Stimulated activated CD4-positive, alpha-beta T cell treated with anti-CD3 and anti-CD28 coated beads, Interleukin-1b, Interleukin-23, amount 100 ng/mL, for 24 hours (primary cell): ENCODE measurements at regions not wholly inside any gene's neighbourhood (a gene's known extent, or its start where the extent isn't known, plus 50 kb on each side); places are given as distances from the start of the nearest gene placed in this dataset.

Source experiments
- DNase-seq, 4 experiments: peaks; one replicate each; pipeline ENCODE4 v3.0.0-alpha.2; 2020; ENCODE audit warnings: low read depth in 4 of 4, low spot score in 1 of 4

DNA sequence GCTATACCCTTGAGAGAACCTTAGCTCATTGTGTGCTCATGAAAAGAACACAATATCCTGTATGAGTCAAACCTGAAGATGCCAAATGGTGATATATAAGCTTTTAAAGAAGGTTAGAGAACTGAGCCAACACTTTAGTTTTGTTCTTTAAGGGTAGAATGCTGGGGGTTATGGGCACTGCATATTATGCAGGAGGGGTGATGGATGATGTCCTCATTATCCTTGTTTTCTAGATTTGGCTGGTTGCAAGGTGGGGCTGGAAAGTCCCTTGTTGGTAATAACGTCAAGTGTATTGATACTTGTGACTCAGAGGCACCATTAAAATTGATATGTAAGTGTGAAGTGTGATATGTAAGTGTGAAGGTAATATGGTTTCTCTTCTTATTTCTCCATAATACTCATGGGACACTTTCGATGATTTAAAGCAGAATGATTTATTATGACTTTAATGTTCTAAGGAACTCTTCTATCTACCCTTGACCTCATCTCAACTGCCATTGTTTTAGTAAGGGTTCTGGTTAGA is 113.7 kb upstream of the DTNBP1 start:
- peak in 2 of 4 experiments; percentile 8 to 36 for DNase-seq

DNA sequence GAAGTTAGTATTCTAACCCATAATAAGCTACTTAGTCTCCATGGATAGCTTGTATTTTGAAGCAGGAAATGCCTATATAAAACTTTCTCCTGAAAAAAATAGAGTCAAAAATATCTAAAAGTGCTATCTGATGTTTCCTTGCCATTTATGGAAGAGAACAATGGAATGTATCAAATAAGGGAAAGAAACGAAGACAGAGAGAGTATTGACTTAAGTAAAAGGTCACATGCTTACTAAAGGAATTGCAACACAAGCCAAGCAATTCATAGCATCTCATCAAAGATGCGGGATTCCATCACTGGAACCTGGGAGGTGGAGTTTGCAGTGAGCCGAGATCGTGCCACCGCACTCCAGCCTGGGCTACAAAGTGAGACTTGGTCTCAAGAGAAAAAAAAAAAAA is 112.9 kb upstream of the DTNBP1 start:
- DNase-seq, result no peak

DNA sequence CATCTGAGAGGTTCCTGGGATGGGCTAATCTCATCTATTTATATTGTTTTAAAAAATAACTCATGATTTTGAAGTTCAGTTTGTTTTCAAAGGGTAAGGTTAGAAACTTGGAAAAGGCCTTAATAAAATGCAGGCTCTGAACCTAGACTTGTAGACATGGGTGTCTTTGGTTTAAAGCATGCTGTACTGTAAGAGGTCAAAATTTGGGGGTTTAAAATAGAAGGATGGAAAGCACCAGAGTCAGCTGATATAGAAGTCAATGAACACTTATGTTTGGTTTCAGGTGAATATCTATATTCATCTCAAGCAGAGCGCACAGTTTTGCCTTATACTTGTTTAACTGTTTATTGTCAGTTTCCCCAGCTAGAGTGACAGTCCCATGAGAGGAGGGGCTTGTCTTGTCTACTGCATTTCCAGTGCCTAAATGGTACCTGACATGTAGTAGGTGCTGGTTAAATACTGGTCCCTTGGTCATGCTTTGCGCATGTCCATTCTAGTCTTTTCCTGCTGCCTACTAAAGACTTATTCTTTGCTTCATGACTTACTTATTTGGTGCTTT is 112.3 kb upstream of the DTNBP1 start:
- DNase-seq, result no peak

DNA sequence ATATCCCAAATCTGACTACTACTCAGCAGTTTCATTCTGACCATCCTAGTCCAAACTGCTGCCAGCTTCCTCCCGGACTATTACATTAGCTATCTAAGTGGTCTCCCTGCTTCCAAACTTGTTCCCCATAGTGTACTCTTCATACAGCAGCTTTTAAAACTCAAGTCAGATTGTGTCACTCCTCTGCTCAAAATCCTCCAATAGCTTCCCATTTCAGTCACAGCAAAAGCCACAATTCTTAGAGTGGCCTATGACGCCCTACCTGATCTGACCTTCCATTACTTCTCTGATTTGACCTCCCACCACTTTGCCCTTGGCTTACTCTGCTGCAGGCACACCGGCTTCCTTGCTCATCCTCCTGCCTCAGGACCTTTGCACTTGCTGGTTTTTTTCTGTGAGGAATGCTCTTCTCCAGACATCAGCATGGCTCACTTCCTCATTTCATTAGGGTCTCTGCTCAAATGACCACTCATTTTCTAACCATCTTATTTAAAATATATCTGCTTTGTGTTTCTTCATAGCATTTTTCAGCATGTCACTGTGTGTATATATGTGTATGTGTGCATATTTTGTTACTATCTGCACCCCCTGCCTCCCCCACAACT is 111.1 kb upstream of the DTNBP1 start:
- DNase-seq, result no peak

DNA sequence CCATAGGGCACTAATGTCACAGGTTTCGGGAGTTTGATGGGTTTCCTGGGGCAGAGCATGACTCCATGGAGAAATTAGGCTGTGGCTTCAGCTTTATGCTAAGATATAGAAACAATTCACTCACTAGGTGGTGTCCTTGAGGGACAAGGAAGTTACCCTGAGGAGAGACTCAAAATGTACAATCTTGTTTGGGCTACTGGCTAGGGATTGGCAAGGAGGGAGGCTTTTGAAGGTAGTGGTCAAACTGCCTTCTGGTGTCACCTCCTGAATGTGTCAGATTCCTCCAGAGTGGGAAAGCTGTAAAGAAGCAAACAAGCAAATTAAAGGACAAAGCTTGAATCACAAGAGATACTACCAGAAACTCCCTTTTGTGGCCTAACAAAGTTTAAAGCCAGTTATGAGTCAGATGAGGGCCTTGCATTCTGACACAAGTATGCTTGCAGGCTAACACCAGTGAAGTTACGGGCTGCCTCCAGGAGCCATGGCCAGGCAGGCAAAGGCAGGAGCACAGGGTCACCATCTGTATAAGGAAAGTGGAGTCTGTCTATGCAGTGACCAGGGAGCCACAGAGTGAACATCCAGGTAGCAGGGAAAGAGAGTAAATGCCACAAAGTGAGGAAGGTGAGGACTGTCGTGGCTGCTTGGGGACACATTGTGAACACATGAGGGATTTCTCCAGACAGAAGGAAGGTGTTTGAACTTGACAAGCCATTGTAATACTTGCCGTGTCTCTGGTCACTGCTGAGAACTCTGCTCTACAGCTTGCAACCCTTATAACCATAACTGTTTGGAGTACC is 107.7 kb upstream of the DTNBP1 start:
- no peak for DNase-seq

DNA sequence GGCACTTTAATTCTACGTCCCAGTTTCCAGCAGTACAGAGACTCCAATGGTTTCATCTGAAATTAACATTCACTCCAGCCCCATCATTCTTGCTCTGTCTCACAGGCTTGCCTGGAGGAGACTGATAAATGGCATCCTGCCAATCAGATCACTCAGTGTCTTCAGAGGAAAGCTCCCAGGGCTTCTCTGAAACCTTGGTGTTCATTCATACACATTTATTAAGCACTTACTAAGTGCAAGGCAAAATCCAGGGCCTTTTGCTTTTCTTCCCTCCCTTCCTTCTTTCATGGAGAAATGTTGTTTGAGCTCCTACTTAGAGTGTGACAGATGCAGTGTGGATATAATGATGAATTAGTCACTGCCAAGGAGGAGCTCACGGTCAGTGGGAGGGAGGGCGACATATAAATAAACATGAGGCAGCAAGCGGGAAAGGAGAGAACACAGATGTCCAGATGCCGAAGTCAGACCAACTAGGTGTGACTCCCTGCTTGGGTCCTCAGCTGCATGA is 106.7 kb upstream of the DTNBP1 start:
- DNase-seq, result no peak

DNA sequence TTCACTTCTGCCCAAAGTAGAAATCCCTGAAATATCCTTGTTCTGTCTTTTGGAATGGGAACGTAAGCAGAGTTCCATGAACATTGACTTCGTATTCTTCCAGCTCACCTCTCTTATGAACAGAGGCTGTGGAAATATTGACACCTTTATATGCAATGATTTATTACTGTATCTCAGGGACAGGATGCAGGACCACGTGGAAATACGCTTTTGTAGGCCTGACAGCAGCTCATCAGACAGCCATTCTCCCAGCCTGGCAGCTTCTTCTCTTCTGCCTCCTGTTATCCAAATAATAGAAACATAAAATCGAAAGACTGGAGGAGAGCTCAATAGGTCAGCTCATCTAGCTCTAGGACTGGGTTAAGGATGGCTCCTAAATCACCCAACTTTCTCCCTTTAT is 106.2 kb upstream of the DTNBP1 start:
- DNase-seq, result no peak

DNA sequence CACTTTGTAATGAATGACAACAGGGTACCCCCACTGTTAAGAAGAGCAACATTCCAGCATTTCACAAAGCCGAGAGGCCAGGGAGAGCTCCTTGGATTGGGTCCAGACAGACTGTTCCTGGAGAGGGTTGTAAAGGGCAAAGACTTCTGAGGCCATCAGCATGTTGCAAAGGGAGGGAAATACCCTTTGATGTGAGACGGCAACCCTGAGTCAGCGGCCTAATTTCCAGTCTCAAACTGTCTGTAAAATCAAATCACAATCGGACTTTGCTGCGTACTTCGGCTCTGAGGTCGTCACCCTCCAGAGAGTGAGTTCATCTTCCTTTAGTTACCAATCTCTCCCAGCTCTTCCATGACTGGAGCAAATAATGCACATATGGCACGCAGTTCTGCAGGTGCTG is 101.0 kb upstream of the DTNBP1 start:
- no peak for DNase-seq

DNA sequence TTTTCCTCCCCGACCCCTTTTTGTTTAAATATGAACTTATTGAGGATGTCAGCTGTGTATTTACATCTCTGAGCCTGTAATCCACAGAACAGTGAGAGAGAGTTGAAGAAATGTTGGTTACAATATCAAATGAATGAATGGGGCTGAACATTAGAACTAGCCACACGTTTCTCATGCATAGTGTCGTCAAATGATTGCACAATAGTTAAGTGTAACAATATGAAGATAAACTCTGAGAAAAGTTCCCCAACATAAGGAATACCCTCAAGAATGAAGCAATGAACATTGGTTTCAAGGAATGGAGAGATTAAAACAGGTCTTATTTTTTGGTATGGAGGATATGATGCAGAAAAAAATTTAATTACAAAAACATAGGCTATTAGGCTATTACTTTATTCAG is 100.5 kb upstream of the DTNBP1 start:
- no peak for DNase-seq

DNA sequence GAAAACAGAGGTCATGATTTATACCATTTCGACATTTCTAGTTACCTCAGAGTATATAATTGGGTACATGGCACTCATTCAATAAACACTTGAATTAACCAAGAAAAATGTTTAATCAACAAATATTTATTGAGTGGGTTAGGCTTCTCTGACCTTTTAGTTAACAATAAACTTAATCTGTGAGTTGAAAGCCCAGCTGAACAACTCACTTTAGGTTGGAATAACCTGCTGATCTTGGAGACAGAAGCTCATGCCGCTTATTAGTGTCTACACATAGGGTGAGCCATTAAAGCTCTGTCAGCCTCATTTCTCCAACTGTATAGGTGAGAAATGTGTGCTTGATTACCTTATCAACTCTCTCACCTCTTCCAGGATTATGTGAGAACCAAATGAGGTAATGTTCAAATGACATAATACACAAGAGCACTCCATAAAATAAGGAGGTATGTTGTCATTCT is 98.2 kb upstream of the DTNBP1 start:
- no peak for DNase-seq

DNA sequence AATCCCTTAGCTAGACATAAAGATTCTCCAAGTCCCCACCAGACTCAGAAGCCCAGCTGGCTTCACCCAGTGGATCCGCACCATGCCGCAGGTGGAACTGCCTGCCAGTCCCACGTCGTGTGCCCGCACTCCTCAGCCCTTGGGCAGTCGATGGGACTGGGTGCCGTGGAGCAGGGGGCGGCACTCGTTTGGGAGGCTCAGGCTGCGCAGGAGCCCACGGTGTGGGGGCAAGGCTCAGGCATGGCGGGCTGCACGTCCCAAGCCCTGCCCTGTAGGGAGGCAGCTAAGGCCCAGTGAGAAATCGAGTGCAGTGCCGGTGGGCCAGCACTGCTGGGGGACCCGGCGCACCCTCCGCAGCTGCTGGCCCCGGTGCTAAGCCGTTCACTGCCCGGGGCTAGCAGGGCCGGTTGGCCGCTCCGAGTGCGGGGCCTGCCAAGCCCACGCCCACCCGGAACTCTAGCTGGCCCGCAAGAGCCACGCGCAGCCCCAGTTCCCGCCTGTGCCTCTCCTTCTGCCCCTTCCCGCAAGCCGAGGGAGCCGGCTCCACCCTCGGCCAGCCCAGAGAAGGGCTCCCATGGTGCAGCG is 95.9 kb upstream of the DTNBP1 start:
- DNase-seq, result no peak

DNA sequence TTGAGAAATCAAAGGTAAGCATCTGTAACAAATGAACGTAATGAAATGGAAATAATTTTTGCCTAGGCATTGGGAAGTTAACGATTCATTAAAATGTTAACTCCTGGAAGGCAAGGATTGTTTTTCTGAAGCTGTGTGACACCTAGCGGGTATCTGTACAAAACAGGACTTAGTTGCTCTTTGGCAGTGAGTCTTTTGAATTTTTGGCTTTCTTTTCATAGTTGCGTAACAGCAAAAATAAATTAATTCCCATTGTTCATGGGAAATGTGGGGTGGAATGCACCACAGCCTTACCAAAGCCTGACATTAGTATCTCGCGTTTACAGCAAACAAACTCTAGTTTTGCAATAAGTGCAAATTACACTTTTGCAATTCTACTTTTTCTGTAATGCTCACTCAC is 92.7 kb upstream of the DTNBP1 start:
- no peak for DNase-seq

DNA sequence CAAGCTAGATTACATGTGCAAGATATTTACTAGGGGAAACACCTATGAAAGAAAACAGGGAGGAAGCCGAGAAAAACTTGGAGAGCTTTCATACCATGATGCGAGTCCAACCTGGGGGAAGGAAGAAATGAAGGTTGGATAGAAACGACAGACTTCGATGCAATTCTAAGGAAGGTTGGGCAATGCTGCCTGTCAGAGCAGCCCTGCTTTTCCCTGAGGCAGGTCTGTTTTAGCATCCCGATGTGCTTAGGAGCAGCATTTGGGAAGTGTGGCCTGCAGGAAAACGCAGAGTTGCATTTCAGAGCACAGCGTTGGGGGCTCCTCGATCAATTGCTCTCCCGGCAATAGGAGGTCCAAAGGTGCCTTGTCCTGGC is 91.9 kb upstream of the DTNBP1 start:
- DNase-seq, result no peak

DNA sequence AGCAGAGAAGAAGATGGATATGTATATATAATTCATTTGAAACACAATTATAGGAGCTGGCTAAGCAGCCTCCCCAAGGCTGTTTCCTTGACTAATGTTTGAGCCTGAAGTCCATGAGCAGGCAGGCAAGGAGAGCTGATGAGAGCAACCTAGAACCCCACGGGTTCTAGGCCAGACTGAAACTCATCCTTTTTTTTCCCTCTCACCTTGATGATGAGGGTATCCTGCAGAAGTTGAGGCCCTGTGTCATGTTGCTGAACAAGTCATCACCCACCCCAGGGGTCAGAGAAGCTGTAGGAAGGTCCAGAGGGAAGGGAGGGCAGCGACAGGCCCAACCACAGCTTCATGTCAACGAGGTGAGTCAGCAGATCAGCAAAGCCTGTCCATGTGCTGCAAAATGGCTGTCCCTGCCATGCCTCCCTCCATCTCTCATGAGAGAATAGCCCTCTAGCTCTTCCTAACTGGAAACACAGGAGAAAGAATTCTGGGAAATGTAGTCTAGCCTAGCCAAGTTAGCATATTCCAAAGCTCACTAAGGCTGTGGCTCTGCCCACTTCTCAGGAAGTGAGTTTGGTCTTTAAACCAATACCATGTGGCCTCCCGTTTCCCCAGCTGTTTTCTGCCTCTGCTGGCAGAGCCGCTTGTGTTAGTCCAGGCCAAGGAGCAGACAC is 91.3 kb upstream of the DTNBP1 start:
- no peak for DNase-seq

DNA sequence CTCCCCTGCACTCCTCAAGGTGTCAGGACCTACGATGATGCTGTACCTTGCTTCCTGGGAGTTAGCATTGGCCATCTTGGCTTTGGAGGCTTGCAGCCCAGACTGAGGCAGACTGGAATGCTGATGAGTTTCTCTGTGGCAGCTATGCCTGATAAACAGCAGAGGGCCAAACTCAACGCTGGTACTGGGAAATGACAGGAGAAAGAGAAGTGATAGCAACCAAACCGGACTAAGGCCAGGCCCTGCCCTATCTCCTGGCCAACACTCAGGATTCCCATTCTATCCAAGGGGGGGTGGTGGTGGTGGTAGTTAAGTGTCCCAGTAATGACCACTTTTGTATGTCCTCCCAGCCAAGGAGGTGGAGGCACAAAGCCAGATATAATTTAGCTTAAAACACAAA is 90.0 kb upstream of the DTNBP1 start:
- no peak for DNase-seq

DNA sequence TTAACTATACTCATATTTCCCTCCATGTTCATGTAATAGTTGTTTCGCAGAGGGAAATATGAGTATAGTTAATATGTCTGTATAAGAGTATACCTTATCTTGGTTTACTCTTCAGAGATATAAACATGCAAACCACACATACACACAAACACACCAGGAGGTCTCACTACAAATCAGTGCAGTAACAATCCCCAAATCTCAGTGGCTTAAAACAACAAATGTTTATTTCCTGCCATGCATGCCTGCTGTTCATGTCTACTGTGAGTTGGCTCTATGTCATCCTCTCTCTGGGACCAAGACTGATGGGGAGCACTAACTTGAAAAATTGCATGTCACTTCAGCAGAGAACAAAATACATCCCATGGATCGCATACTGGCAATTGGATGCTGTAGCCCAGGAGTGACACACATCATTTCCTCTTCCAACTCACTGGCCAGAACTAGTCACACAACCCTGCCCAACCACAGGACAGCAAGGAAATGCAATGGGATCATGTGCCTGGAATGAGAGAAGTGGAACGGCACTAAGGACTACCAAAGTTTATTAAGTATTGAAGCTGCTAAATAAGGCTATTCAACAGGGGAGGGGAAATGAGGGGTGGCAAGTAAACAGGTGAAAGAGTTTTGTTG is 89.0 kb upstream of the DTNBP1 start:
- no peak for DNase-seq

DNA sequence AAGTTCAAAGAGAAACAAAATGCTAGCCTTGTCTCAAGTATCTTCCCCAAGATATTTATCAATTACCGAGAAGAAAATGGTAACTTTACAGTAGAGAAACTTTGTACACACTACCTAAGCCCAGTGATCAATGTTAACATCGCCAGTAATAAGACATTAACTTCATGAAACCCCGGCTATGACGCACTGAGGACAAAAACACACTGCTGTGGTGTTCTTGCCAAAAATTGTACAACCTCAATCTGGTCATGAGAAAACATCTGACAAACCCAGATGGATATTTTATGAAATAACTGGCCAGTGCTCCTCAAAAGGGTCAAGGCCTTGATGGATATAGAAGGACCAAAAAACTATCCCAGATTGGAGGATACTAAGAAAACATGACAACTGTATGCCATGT is 85.5 kb upstream of the DTNBP1 start:
- no peak for DNase-seq

DNA sequence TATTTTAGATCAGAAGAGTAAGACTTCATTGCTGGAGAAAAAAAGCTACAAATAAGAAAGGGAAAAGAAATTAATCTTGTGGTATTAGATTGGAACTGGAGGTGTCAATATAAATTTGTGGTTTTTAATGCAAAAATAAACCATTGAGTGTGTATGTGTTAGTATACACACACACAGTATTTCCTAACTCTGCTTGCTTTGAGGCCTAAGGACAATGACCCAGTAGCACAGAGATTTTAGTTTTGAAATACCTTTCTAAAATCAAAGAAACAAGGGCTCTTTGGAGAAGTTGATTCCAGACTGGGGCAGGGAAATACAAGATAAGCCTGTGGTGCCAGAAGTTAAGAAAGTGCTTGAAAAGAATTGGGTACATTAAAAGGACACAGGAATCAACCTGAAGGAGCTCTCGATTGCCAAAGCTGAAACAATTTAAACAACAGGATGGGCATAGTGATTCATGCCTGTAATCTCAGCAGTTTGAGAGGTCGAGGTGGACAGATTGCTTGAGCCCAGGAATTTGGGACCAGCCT is 84.6 kb upstream of the DTNBP1 start:
- no peak for DNase-seq

DNA sequence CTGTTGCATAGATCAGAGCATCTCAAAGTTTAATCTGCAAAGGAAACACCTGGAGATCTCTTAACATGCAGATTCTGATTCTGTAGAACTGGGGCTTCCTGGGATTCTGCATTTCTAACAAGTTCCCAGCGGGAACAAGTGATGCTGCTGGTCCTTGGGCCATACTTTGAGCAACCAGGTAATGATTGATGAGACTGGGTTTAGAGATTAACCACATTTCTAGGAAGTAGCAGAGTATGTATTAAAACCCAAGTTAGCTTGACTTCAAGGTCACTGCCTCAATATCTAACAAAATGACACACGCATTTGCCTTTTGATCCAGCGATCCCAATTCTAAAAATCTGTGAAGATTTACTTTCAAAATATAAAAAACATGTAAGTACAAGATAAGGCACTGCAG is 83.0 kb upstream of the DTNBP1 start:
- no peak for DNase-seq

DNA sequence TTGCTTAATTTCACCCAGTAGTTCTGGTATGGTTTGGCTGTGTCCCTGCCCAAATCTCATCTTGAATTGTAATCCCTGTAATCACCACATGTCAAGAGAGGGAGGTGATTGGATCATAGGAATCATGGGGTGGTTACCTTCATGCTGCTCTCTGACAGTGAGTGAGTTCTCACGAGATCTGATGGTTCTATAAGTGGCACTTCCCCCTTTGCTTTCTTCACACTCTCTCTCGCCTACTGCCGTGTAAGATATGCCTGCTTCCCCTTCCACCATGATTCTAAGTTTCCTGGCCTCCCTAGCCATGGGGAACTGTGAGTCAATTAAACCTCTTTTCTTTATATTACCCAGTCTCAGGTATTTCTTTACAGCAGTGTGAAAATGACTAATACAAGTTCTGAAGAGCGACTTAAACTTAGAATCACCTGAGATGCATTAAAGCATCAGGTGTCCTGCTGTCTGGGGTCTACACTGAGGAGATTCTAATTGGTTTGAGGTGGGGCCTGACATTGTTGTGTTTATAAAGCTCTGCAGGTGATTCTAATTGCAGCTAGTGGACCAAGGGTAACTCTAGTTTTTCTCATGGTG is 82.1 kb upstream of the DTNBP1 start:
- DNase-seq, result no peak
